ENCODE measurements at regions not wholly inside any gene's neighbourhood (a gene's known extent, or its start where the extent isn't known, plus 50 kb on each side); places are given as distances from the start of the nearest gene placed in this dataset.

DNA sequence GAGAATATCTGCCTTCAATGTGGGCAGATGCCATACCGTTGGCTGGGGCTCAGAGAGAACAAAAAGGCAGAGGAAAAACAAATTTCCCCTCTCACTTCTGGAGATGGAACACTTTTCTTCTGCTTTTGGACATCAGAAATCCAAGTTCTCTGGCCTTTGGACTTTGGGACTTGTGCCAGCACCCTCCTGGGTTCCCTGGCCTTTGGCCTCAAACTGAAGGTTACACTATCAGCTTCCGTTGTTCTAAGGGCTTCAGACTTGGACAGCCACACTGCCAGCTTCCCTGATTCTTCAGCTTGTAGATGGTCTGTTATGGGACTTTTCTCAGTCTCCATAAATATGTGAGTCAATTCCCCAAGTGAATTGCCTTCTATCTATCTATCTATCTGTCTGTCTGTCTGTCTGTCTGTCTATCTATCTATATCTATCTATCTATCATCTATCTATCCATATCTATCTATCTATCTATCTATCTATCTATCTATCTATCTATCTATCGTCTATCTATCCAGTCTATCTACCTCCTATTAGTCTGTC, 778.1 kb upstream of the TMPRSS15 start:
- Histone ChIP-seq H3K9me1 (ENCODE audit: control insufficient read depth, insufficient read depth, low read length) (no peaks in the 10 kb centered on the region), H3K36me3 (ENCODE audit: control insufficient read depth, insufficient read depth, low read length) (no peaks in the 10 kb centered on the region), H3K27me3 (ENCODE audit: control insufficient read depth in 2 of 2, insufficient read depth in 2 of 2, low read length in 2 of 2) (no peaks in the 10 kb centered on the region), H3K4me2 (ENCODE audit: insufficient read depth, low read length) (no peak overlapping the region), H2AFZ (ENCODE audit: low read depth, low read length) (no peak overlapping the region), H3K27ac (ENCODE audit: extremely low read depth, low read depth, low read length) (no peak overlapping the region), H3K4me1 (replicated peaks in 1 of 2; ENCODE audit: control insufficient read depth in 2 of 2, insufficient read depth in 2 of 2, low read length in 2 of 2) (no peaks in the 10 kb centered on the region), H3K9ac (ENCODE audit: insufficient read depth in 1 of 2, low read depth in 2 of 2, low read length in 2 of 2) (no peak overlapping the region), H3K4me3 (no peak overlapping the region), H4K20me1 (replicated peaks; ENCODE audit: control insufficient read depth, insufficient read depth, low read length) (no peaks in the 10 kb centered on the region), H3K79me2 (ENCODE audit: control insufficient read depth, insufficient read depth, low read length) (no peaks in the 10 kb centered on the region), H3K9me3 (replicated peaks; ENCODE audit: control insufficient read depth, insufficient read depth, low read depth, low read length) (no peaks in the 10 kb centered on the region; the same call in 1 of the 2 replicates)
- 4% methylated on average over 3 of the region's 3 CpGs for WGBS (ENCODE audit: insufficient coverage, low coverage, missing lambda C conversion rate)
- no peak for FAIRE-seq
- no peak for DNase-seq (ENCODE audit: extremely low read depth in 1 of 4, low spot score in 3 of 4)
- no peak for ATAC-seq
- ChIA-PET POLR2A (interaction anchor here (0.6 kb wide), 1 partner anchor 55 kb away, joined by 4 read pairs; no protein-coding TSS in a partner anchor), CTCF (ENCODE audit: low intra/inter-chr PET ratio) (no interaction called here)
- TF ChIP-seq DACH1 (IDR thresholded peaks at IDR 0.05; ENCODE audit: partially characterized antibody) (peak; percentile 73), PTBP1 (IDR thresholded peaks at IDR 0.05; ENCODE audit: low read depth, low read length) (no peak)
- TF ChIP-seq, protein P1, sequence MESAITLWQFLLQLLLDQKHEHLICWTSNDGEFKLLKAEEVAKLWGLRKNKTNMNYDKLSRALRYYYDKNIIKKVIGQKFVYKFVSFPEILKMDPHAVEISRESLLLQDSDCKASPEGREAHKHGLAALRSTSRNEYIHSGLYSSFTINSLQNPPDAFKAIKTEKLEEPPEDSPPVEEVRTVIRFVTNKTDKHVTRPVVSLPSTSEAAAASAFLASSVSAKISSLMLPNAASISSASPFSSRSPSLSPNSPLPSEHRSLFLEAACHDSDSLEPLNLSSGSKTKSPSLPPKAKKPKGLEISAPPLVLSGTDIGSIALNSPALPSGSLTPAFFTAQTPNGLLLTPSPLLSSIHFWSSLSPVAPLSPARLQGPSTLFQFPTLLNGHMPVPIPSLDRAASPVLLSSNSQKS (CRISPR knock-in tag; IDR thresholded peaks at IDR 0.05) = no peak
- intact Hi-C loops (cut with micrococcal nuclease) = no loop called here
- BruUV-seq (replicated peaks) = no TSS peak
- in situ Hi-C loops (cut with MboI) = no loop called here

- Histone ChIP-seq H3K9me3 (replicated peaks; ENCODE audit: control insufficient read depth, insufficient read depth, low read depth, low read length) (no peaks in the 10 kb centered on the region), H2AFZ (ENCODE audit: low read depth, low read length) (no peak overlapping the region), H3K27me3 (ENCODE audit: control insufficient read depth in 2 of 2, insufficient read depth in 2 of 2, low read length in 2 of 2) (no peaks in the 10 kb centered on the region), H3K9ac (ENCODE audit: insufficient read depth in 1 of 2, low read depth in 2 of 2, low read length in 2 of 2) (no peak overlapping the region), H3K36me3 (ENCODE audit: control insufficient read depth, insufficient read depth, low read length) (no peaks in the 10 kb centered on the region), H3K4me2 (ENCODE audit: insufficient read depth, low read length) (no peak overlapping the region), H3K79me2 (ENCODE audit: control insufficient read depth, insufficient read depth, low read length) (no peaks in the 10 kb centered on the region), H4K20me1 (replicated peaks; ENCODE audit: control insufficient read depth, insufficient read depth, low read length) (no peaks in the 10 kb centered on the region), H3K9me1 (ENCODE audit: control insufficient read depth, insufficient read depth, low read length) (no peaks in the 10 kb centered on the region), H3K27ac (ENCODE audit: extremely low read depth, low read depth, low read length) (no peak overlapping the region; the same call in 2 of the 3 replicates), H3K4me3 (no peak overlapping the region), H3K4me1 (replicated peaks in 1 of 2; ENCODE audit: control insufficient read depth in 2 of 2, insufficient read depth in 2 of 2, low read length in 2 of 2) (no peaks in the 10 kb centered on the region)
- CTCF ChIA-PET (ENCODE audit: low intra/inter-chr PET ratio) = no interaction called here
- BruUV-seq (replicated peaks) = no TSS peak
- intact Hi-C loops (cut with micrococcal nuclease) (no loop called here), in situ Hi-C loops (cut with MboI) (no loop called here)
- POLR2A ChIA-PET = no interaction called here
- DNase-seq (ENCODE audit: extremely low read depth in 1 of 4, low spot score in 3 of 4) = peak in 1 of 4 experiments; percentile 3
- ATAC-seq = no peak
- no peak for FAIRE-seq
- WGBS (ENCODE audit: insufficient coverage, low coverage, missing lambda C conversion rate) = 5% methylated on average over 4 of the region's 4 CpGs
- TF ChIP-seq EZH2 (IDR thresholded peaks at IDR 0.05; ENCODE audit: borderline replicate concordance, low read depth, low read length) (no peak), TAF15 (IDR thresholded peaks at IDR 0.05; ENCODE audit: low read depth, low read length) (no peak), NR0B1 (IDR thresholded peaks at IDR 0.05; ENCODE audit: partially characterized antibody) (no peak), ZNF778 (CRISPR knock-in tag; IDR thresholded peaks at IDR 0.05) (no peak)
These were observed 794.4 kb upstream of the TMPRSS15 start for GRCh38 chr21:19197950-19198349.

Measured in K562 (cell line).